ENCODE measurements at regions not wholly inside any gene's neighbourhood (a gene's known extent, or its start where the extent isn't known, plus 50 kb on each side); places are given as distances from the start of the nearest gene placed in this dataset.
"Not testable (repeated sequence)": the region's sequence is repeated elsewhere in the genome, so short reads cannot be mapped to it uniquely, and the experiment has no call there.

DNA sequence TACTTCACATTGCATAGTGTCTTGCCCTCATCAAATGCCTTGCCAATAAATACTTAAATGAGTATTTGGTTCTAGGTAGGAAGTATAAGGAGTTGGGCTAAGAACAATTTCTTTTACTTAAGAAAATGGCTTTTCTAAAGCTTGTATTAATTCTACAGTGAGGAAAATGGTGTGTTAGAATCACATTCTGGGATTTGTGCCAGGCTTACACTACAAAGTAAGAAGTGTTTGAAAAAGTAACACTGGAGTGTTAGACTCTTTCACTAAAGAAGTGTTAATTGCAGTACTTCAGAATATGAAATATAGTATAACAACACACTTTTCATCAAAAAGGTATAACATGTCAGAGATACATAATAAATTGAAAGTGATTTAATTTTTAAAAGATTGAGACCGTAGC, 328.7 kb downstream of the C3orf38 start:
- H3K27me3 ChIP-seq (ENCODE audit: insufficient read depth, low read length) = no peaks in the 10 kb centered on the region
- H3K4me3 ChIP-seq (ENCODE audit: low read depth, low read length, poor library complexity, severe bottlenecking) = no peak overlapping the region
- no peak overlapping the region for H3K27ac ChIP-seq (ENCODE audit: low read depth, low read length, poor library complexity, severe bottlenecking)
- H3K4me2 ChIP-seq (ENCODE audit: low read length) = no peak overlapping the region
- H3K79me2 ChIP-seq (ENCODE audit: insufficient read depth, low read length) = no peaks in the 10 kb centered on the region
- no peaks in the 10 kb centered on the region for H4K20me1 ChIP-seq (ENCODE audit: insufficient read depth, low read length)
- TF ChIP-seq EZH2 (IDR thresholded peaks at IDR 0.05; ENCODE audit: borderline replicate concordance, low read length) (no peak), CTCF (IDR thresholded peaks at IDR 0.05; ENCODE audit: low read length) (no peak)
- H3K9me2 ChIP-seq (ENCODE audit: low read depth, low read length) = no peaks in the 10 kb centered on the region
- no peaks in the 10 kb centered on the region for H3K4me1 ChIP-seq (ENCODE audit: insufficient read depth, low read length, severe bottlenecking)
- H3F3A ChIP-seq (ENCODE audit: insufficient read depth, low read length) = no peaks in the 10 kb centered on the region
- H3K36me3 ChIP-seq (ENCODE audit: insufficient read depth, low read length) = no peaks in the 10 kb centered on the region
- no peak overlapping the region for H3K9ac ChIP-seq (ENCODE audit: low read length)
- no peaks in the 10 kb centered on the region for H3K9me3 ChIP-seq (ENCODE audit: low read length)
- no peak overlapping the region for H2AFZ ChIP-seq (ENCODE audit: low read length)

DNA sequence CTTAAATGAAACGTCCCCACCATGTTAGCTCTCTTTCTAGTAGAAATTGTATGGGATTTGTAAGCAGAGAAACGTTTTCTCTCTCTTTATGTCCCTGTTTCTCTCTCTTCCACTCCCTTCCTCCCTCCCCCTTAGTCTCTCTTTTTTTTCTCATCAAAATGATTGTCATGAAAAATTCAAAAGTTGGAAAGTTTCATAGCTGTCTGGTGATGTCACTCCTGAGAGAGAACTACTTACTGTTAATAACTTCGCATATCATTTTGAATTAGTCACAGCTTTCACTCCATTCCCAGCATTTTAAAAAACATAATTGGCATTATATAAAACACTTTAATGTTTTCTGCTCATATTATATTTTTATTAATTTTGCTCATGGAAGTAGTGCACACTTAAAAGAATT, 331.1 kb downstream of the C3orf38 start:
- Histone ChIP-seq H3K9ac (ENCODE audit: low read length) (no peak overlapping the region), H3K4me3 (ENCODE audit: low read depth, low read length, poor library complexity, severe bottlenecking) (no peak overlapping the region), H3K27ac (ENCODE audit: low read depth, low read length, poor library complexity, severe bottlenecking) (no peak overlapping the region), H3K4me1 (ENCODE audit: insufficient read depth, low read length, severe bottlenecking) (no peaks in the 10 kb centered on the region), H2AFZ (ENCODE audit: low read length) (no peak overlapping the region), H3K4me2 (ENCODE audit: low read length) (no peak overlapping the region), H3K9me3 (ENCODE audit: low read length) (no peaks in the 10 kb centered on the region), H3K79me2 (ENCODE audit: insufficient read depth, low read length) (no peaks in the 10 kb centered on the region), H3K36me3 (ENCODE audit: insufficient read depth, low read length) (no peaks in the 10 kb centered on the region), H3F3A (ENCODE audit: insufficient read depth, low read length) (no peaks in the 10 kb centered on the region), H3K27me3 (ENCODE audit: insufficient read depth, low read length) (no peaks in the 10 kb centered on the region), H4K20me1 (ENCODE audit: insufficient read depth, low read length) (no peaks in the 10 kb centered on the region), H3K9me2 (ENCODE audit: low read depth, low read length) (no peaks in the 10 kb centered on the region)
- no peak for TF ChIP-seq CTCF (IDR thresholded peaks at IDR 0.05; ENCODE audit: low read length)
- TF ChIP-seq EZH2 (IDR thresholded peaks at IDR 0.05; ENCODE audit: borderline replicate concordance, low read length) = no peak

DNA sequence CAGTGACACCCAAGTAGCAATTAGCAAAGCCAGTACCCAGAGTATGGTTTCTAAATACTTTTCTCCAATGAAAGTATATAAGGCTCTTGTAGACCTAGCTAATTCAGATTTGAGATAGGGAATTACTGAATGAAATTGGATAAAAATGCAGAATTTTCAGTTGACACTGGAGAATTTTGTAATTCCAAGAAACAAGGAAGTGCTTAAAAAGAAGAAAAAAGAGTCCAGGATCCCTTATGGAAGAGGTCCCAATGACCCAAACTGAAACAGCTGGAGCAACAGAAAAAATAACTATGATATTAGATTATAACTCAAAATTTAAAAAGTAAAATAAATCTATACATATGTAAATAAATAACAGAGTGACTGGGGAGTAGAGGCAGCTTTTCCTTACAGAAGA, 335.2 kb downstream of the C3orf38 start:
- H3K9me2 ChIP-seq (ENCODE audit: low read depth, low read length) = no peaks in the 10 kb centered on the region
- no peaks in the 10 kb centered on the region for H3K4me1 ChIP-seq (ENCODE audit: insufficient read depth, low read length, severe bottlenecking)
- H3K9ac ChIP-seq (ENCODE audit: low read length) = no peak overlapping the region
- no peaks in the 10 kb centered on the region for H3K9me3 ChIP-seq (ENCODE audit: low read length)
- H3K36me3 ChIP-seq (ENCODE audit: insufficient read depth, low read length) = no peaks in the 10 kb centered on the region
- no peaks in the 10 kb centered on the region for H3F3A ChIP-seq (ENCODE audit: insufficient read depth, low read length)
- no peaks in the 10 kb centered on the region for H3K27me3 ChIP-seq (ENCODE audit: insufficient read depth, low read length)
- no peaks in the 10 kb centered on the region for H3K79me2 ChIP-seq (ENCODE audit: insufficient read depth, low read length)
- H3K27ac ChIP-seq (ENCODE audit: low read depth, low read length, poor library complexity, severe bottlenecking) = no peak overlapping the region
- TF ChIP-seq CTCF (IDR thresholded peaks at IDR 0.05; ENCODE audit: low read length) (no peak), EZH2 (IDR thresholded peaks at IDR 0.05; ENCODE audit: borderline replicate concordance, low read length) (no peak)
- no peak overlapping the region for H2AFZ ChIP-seq (ENCODE audit: low read length)
- H3K4me2 ChIP-seq (ENCODE audit: low read length) = no peak overlapping the region
- H3K4me3 ChIP-seq (ENCODE audit: low read depth, low read length, poor library complexity, severe bottlenecking) = no peak overlapping the region
- H4K20me1 ChIP-seq (ENCODE audit: insufficient read depth, low read length) = no peaks in the 10 kb centered on the region

DNA sequence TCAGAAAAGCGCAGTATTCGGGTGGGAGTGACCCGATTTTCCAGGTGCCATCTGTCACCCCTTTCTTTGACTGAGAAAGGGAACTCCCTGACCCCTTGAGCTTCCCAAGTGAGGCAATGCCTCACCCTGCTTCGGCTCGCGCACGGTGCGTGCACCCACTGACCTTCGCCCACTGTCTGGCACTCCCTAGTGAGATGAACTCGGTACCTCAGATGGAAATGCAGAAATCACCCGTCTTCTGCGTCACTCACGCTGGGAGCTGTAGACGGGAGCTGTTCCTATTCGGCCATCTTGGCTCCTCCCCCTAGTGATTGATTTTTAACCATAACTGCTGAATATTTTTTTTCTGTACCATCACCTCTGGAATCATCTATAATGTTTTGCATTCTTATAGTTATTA, 359.1 kb downstream of the C3orf38 start:
- H3K79me2 ChIP-seq (ENCODE audit: insufficient read depth, low read length); H3K4me3 ChIP-seq (ENCODE audit: low read depth, low read length, poor library complexity, severe bottlenecking); H3K36me3 ChIP-seq (ENCODE audit: insufficient read depth, low read length); H3K9ac ChIP-seq (ENCODE audit: low read length); H4K20me1 ChIP-seq (ENCODE audit: insufficient read depth, low read length); H3K27me3 ChIP-seq (ENCODE audit: insufficient read depth, low read length); H2AFZ ChIP-seq (ENCODE audit: low read length); H3K9me3 ChIP-seq (ENCODE audit: low read length); H3F3A ChIP-seq (ENCODE audit: insufficient read depth, low read length); H3K4me1 ChIP-seq (ENCODE audit: insufficient read depth, low read length, severe bottlenecking); H3K9me2 ChIP-seq (ENCODE audit: low read depth, low read length); H3K4me2 ChIP-seq (ENCODE audit: low read length); H3K27ac ChIP-seq (ENCODE audit: low read depth, low read length, poor library complexity, severe bottlenecking): not testable (repeated sequence)

Data from OCI-LY1 (cell line).